ENCODE measurements at regions not wholly inside any gene's neighbourhood (a gene's known extent, or its start where the extent isn't known, plus 50 kb on each side); places are given as distances from the start of the nearest gene placed in this dataset.
"Not testable (repeated sequence)": the region's sequence is repeated elsewhere in the genome, so short reads cannot be mapped to it uniquely, and the experiment has no call there.

DNA sequence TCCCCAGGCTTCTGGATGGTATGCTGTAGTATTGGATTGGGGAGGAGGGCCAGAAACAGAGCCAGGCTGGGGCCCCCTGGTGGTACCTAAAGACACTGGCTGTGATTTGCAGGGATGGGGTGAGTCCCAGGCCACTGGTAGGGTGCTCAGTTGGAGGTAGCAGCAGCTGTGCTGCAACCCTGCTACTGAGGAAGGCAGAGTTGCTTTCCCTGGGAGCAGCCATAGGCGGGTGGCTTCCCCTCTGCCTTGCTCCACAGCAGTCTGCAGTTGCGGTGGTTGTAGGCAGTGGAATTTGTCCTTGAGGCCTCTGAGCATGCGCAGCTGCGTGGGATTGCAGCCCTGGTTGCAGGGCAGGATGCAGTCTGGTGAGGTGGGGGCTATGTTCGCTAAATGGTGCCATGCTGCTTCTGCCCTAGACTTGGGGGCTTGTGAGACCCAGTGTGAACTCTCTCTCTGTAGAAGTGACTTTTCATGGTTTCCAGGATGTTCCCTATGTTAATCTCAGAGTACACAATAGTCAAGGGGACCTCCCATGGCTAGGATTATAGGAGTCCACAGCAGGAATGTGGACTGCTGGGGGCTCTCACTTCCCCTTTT, 443.5 kb downstream of the XIRP2 start:
- H3K4me3 ChIP-seq (ENCODE audit: low read depth, low read length), result no peak overlapping the region
- peak; percentile 20 for DNase-seq (ENCODE audit: low read depth)

GRCh38 chr2:167328808-167329207, 440.5 kb downstream of the XIRP2 start:
- not testable (repeated sequence) for H3K4me3 ChIP-seq (ENCODE audit: low read depth, low read length)

More for the DNA sequence above, 443.5 kb downstream of the XIRP2 start:
- peak; percentile 20 for TF ChIP-seq CTCF (IDR thresholded peaks at IDR 0.05; ENCODE audit: insufficient read depth, low read depth, low read length, missing control alignments)

DNA sequence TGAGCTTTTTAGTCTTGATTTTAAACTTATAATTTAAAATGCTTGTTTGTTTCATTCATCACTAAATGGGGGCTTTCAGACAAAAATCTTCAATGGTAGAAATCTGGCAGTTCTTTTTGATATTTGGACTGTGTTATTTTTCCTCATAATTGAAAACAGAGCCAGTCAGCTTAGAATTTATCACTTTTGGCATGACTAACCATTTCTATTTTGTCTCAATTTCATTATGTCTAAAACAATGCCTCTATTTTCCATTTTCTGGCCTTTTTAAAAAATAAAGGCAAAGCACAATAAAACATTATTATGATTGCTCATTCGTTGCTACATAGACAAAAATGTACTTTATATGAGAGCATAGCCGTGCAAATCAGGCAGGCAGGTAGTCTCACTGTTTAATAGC, 434.5 kb downstream of the XIRP2 start:
- H3K4me3 ChIP-seq (ENCODE audit: low read depth, low read length), result no peak overlapping the region
- TF ChIP-seq CTCF (IDR thresholded peaks at IDR 0.05; ENCODE audit: insufficient read depth, low read depth, low read length, missing control alignments), result no peak

More at GRCh38 chr2:167328808-167329207, 440.5 kb downstream of the XIRP2 start:
- DNase-seq (ENCODE audit: low read depth), result not testable (repeated sequence)

DNA sequence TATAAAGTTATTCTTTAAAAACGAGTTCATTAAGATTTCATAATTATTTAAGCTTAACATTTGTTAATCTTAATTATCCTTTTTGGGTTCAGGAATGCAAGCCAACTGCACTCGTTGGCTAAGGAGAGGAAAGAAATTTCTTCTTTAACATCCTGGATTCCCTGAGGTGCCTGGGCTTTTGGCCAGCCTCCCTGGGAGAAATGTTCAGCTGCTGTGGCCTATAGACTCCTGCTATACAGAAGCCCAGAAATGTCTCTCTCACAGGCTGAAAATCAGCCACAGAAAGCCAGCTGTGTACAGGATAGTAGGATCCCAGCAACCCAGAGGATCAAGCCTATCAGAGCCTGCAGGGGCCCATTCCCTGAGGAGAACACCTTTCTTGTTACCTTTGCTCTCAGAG, 430.3 kb downstream of the XIRP2 start:
- no peak for DNase-seq (ENCODE audit: low read depth)
- H3K4me3 ChIP-seq (ENCODE audit: low read depth, low read length), result no peak overlapping the region
- TF ChIP-seq CTCF (IDR thresholded peaks at IDR 0.05; ENCODE audit: insufficient read depth, low read depth, low read length, missing control alignments), result no peak

More for the DNA sequence above, 434.5 kb downstream of the XIRP2 start:
- DNase-seq (ENCODE audit: low read depth), result no peak

GRCh38 chr2:167310442-167310841, 422.2 kb downstream of the XIRP2 start:
- no peak for DNase-seq (ENCODE audit: low read depth)
- H3K4me3 ChIP-seq (ENCODE audit: low read depth, low read length), result no peak overlapping the region
- no peak for TF ChIP-seq CTCF (IDR thresholded peaks at IDR 0.05; ENCODE audit: insufficient read depth, low read depth, low read length, missing control alignments)
